Gastrocnemius medialis (tissue), 4 donors: ENCODE measurements at regions not wholly inside any gene's neighbourhood (a gene's known extent, or its start where the extent isn't known, plus 50 kb on each side); places are given as distances from the start of the nearest gene placed in this dataset.

ENCODE experiments used
- ATAC-seq, 2 donors: fragments of 150-250 bp; one replicate each; pipeline ENCODE4 v1.9.1; 2016
- DNase-seq, 2 donors: peaks; one replicate each; pipeline ENCODE4 v3.0.0-alpha.2; 2019
- H3K27ac ChIP-seq, 4 donors: fragments of 200-600 bp; sonication (generic); 1 replicate in 1 of 4; 2 replicates in 3 of 4; pipeline ENCODE4 v1.5.1; 2016 to 2018; ENCODE audit warnings: mild to moderate bottlenecking in 2 of 4, moderate library complexity in 1 of 4
- H3K27me3 ChIP-seq, 3 donors: fragments of 200-600 bp; sonication (generic) in 2 of 3; 1 replicate in 1 of 3; 2 replicates in 2 of 3; pipeline versions ENCODE4 v1.5.1 to v1.6.0; 2016 to 2019; ENCODE audit warnings: mild to moderate bottlenecking in 1 of 3, moderate library complexity in 1 of 3
- H3K36me3 ChIP-seq, 2 donors: fragments of 200-600 bp; sonication (generic) in 1 of 2; one replicate each; pipeline ENCODE4 v1.5.1; 2017 to 2018
- H3K4me1 ChIP-seq, 2 donors: fragments of 200-600 bp; sonication (generic) in 1 of 2; one replicate each; pipeline ENCODE4 v1.5.1; 2016 to 2017; ENCODE audit warnings: mild to moderate bottlenecking in 2 of 2
- H3K4me3 ChIP-seq, 4 donors: fragments of 200-600 bp; sonication (generic) in 3 of 4; 1 replicate in 1 of 4; 2 replicates in 3 of 4; pipeline ENCODE4 v1.5.1; 2016 to 2019; ENCODE audit warnings: mild to moderate bottlenecking in 2 of 4
- H3K9me3 ChIP-seq, 3 donors: fragments of 200-600 bp; sonication (generic) in 2 of 3; 1 replicate in 1 of 3; 2 replicates in 2 of 3; pipeline ENCODE4 v1.5.1; 2016 to 2019
- POLR2A ChIP-seq, 2 donors: fragments of 450-650 bp; IDR thresholded peaks; one replicate each; pipeline ENCODE4 v1.6.1; 2017; ENCODE audit warnings: antibody characterized with exemption in 2 of 2, mild to moderate bottlenecking in 2 of 2, moderate library complexity in 2 of 2
- in situ Hi-C, 4 donors: fragments of 200-750 bp; cut with MboI; loops; one replicate each; pipeline versions ENCODE4 v1.15.0 to v1.8.0; 2017; ENCODE audit warnings: low sequenced_read_pairs in 4 of 4
- intact Hi-C: fragments of 100-400 bp; cut with DNase I; formaldehyde crosslinking; loops from one replicate; pipeline ENCODE4 v1.15.1; 2023; ENCODE audit warnings: low total_unique reads
- TF ChIP-seq, protein P1 (sequence below), 5 experiments: fragments of 450-650 bp in 3 of 5; fragments of 200-600 bp in 2 of 5; sonication (generic) in 2 of 5; IDR thresholded peaks in 4 of 5; conservative IDR thresholded peaks in 1 of 5; 1 replicate in 4 of 5; 2 replicates in 1 of 5; pipeline ENCODE4 v1.5.1; 2016 to 2019; ENCODE audit warnings: antibody characterized with exemption in 5 of 5, mild to moderate bottlenecking in 3 of 5, moderate library complexity in 3 of 5

DNA sequence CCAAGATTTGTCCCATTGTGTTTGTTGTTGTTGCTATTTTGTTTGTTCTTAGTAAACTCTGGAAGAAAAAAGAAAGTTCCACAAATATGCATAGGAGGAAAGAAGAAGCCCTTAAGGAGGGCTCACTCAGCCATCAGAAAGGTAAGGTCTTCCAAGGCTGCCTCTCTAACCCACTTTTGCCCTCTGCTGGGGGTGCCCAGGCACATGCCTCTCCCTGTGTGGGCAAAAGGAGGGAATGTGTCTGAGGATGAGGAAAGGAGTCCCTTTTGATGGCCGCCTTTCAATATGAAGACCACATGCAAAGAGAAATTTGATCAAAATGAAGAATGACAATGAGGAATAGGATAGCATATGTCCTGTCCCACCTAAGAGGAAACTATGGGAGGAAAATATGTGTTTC, 248.2 kb upstream of the POU3F2 start:
- intact Hi-C loops: no loop called here
- H3K27ac ChIP-seq: no peak overlapping the region

DNA sequence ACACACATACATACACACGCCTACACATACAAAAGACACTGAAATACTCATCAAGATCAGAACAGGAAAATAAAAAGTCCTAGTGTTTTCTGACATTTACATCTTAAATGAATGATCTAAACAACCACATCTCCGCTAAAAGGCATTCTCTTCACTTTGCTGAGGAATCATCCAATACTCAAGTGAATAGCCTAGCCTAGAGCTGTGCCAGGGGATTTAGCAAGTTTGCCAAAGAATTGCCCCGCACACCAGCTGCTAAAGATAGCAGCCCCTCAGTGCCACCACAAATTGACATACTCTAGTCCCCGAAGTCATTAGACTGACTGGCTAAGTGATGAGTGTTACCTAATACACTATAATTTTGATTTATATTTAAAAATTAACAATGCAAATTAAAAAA, 246.8 kb upstream of the POU3F2 start:
- in situ Hi-C loops: no loop called here
- Histone ChIP-seq H3K4me3 (no peak overlapping the region), H3K9me3 (no peaks in the 10 kb centered on the region), H3K27me3 (peaks cover 0 to 3% (median 0%) of the 10 kb centered on the region in 3 donors), H3K4me1 (no peaks in the 10 kb centered on the region), H3K27ac (no peak overlapping the region), H3K36me3 (no peaks in the 10 kb centered on the region)
- DNase-seq: no peak
- TF ChIP-seq, protein P1, sequence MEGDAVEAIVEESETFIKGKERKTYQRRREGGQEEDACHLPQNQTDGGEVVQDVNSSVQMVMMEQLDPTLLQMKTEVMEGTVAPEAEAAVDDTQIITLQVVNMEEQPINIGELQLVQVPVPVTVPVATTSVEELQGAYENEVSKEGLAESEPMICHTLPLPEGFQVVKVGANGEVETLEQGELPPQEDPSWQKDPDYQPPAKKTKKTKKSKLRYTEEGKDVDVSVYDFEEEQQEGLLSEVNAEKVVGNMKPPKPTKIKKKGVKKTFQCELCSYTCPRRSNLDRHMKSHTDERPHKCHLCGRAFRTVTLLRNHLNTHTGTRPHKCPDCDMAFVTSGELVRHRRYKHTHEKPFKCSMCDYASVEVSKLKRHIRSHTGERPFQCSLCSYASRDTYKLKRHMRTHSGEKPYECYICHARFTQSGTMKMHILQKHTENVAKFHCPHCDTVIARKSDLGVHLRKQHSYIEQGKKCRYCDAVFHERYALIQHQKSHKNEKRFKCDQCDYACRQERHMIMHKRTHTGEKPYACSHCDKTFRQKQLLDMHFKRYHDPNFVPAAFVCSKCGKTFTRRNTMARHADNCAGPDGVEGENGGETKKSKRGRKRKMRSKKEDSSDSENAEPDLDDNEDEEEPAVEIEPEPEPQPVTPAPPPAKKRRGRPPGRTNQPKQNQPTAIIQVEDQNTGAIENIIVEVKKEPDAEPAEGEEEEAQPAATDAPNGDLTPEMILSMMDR (IDR thresholded peaks at IDR 0.05 in 4 of 5, conservative IDR thresholded peaks at IDR 0.05 in 1 of 5): no peak
- intact Hi-C loops: no loop called here
- no peak for ATAC-seq

More for the DNA sequence above, 248.2 kb upstream of the POU3F2 start:
- ATAC-seq (no peak), DNase-seq (no peak)
- Histone ChIP-seq H3K9me3 (no peaks in the 10 kb centered on the region), H3K27me3 (peaks cover 0 to 3% (median 0%) of the 10 kb centered on the region in 3 donors), H3K4me3 (no peak overlapping the region), H3K36me3 (no peaks in the 10 kb centered on the region), H3K4me1 (no peaks in the 10 kb centered on the region)
- in situ Hi-C loops: no loop called here
- TF ChIP-seq, protein P1 (IDR thresholded peaks at IDR 0.05 in 4 of 5, conservative IDR thresholded peaks at IDR 0.05 in 1 of 5): no peak
- no peak for TF ChIP-seq POLR2A (IDR thresholded peaks at IDR 0.05)

DNA sequence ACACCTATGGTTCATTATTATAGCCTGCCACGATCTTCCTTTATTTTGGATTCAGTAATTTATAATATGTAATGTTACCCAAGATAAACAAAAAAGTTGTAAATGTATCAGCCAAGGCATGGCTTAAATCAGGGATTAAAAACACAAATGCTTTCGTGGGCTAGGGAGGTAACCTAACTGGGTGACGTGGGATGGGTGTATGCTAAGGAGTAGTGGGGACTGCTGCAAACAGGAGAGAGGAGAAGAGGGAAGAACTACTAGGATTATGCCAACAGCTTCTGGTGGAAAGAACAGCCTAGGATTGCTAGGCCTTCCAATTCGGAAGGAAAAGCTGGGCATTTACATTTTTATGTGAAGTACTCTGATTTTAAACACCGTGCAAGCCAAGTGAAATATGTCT, 244.8 kb upstream of the POU3F2 start:
- Histone ChIP-seq H3K4me3 (no peak overlapping the region), H3K9me3 (no peaks in the 10 kb centered on the region), H3K36me3 (no peaks in the 10 kb centered on the region), H3K4me1 (no peaks in the 10 kb centered on the region), H3K27ac (no peak overlapping the region), H3K27me3 (peaks cover 0 to 3% (median 0%) of the 10 kb centered on the region in 3 donors)
- ATAC-seq (no peak), DNase-seq (no peak)
- in situ Hi-C loops: no loop called here
- TF ChIP-seq POLR2A (IDR thresholded peaks at IDR 0.05): no peak
- TF ChIP-seq, protein P1 (IDR thresholded peaks at IDR 0.05 in 4 of 5, conservative IDR thresholded peaks at IDR 0.05 in 1 of 5): no peak
- intact Hi-C loops: no loop called here

DNA sequence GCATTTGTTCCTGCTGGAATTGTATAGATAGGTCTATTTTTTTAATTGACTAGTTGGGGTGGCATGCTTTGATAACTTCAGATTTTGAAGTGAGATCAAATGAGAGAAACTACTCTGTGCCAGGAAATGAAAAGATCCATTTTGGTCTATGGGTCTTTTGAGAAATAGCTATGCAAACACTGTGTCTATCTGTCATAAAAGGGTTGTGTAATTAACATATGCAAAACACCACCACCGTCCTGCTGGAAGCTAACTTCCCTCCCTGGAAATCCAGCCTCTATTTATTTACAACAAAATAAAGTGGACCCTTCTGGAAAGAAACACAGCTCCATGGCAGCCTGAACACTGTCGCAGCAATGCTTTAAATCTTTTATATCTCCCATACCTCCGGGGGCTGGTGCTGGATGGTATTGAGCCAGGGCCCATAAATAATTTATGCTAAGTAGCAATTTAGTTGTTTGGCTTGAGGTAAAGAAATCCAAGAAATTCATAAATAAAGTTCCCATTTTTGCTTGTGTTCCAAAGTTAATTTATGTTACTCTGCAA, 244.2 kb upstream of the POU3F2 start:
- Histone ChIP-seq H3K27me3 (peaks cover 0 to 3% (median 0%) of the 10 kb centered on the region in 3 donors), H3K36me3 (no peaks in the 10 kb centered on the region), H3K27ac (no peak overlapping the region), H3K4me1 (no peaks in the 10 kb centered on the region), H3K4me3 (no peak overlapping the region), H3K9me3 (no peaks in the 10 kb centered on the region)
- ATAC-seq: no peak
- TF ChIP-seq, protein P1 (IDR thresholded peaks at IDR 0.05 in 4 of 5, conservative IDR thresholded peaks at IDR 0.05 in 1 of 5): no peak
- no peak for TF ChIP-seq POLR2A (IDR thresholded peaks at IDR 0.05)
- in situ Hi-C loops (no loop called here), intact Hi-C loops (no loop called here)
- no peak for DNase-seq

DNA sequence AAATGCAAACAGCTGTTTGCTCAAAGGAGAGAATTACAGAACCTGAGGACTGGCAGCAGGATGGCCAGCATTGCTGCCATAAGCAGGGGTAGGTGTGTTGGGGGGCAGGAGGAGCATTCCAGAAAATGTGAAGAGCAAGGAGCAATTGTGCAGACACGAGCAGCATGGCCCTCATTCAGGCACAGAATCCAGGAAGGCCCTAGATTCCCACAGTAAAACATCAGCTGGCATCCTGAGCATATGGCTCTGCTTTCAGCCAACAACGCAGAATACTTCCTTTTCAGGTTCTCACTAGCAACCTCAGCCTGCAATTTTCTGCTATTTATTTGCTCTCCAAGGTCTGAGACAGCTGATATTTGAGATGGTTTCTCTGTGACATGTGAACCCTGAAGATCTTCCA, 243.4 kb upstream of the POU3F2 start:
- in situ Hi-C loops: no loop called here
- H3K27me3 ChIP-seq: peaks cover 0 to 3% (median 0%) of the 10 kb centered on the region in 3 donors

More for the DNA sequence above, 243.4 kb upstream of the POU3F2 start:
- intact Hi-C loops: no loop called here
- Histone ChIP-seq H3K36me3 (no peaks in the 10 kb centered on the region), H3K27ac (no peak overlapping the region), H3K4me1 (no peaks in the 10 kb centered on the region), H3K9me3 (no peaks in the 10 kb centered on the region), H3K4me3 (no peak overlapping the region)
- DNase-seq: no peak
- ATAC-seq: no peak
- TF ChIP-seq POLR2A (IDR thresholded peaks at IDR 0.05): no peak
- TF ChIP-seq, protein P1 (IDR thresholded peaks at IDR 0.05 in 4 of 5, conservative IDR thresholded peaks at IDR 0.05 in 1 of 5): no peak
